PC-3 (cell line): ENCODE measurements at regions not wholly inside any gene's neighbourhood (a gene's known extent, or its start where the extent isn't known, plus 50 kb on each side); places are given as distances from the start of the nearest gene placed in this dataset.

Experiments
- EZH2phosphoT487 ChIP-seq: fragments of 300-600 bp; sonication (generic); IDR thresholded peaks from 2 replicates; pipeline ENCODE4 v1.6.1; 2018; ENCODE audit warnings: mild to moderate bottlenecking, antibody characterized with exemption, low read length, borderline replicate concordance
- TF ChIP-seq, protein P1 (sequence below): fragments of 300-600 bp; sonication (generic); conservative IDR thresholded peaks from 2 replicates; pipeline ENCODE4 v1.5.1; 2017; ENCODE audit warnings: antibody characterized with exemption, low read depth, mild to moderate bottlenecking, low read length

DNA sequence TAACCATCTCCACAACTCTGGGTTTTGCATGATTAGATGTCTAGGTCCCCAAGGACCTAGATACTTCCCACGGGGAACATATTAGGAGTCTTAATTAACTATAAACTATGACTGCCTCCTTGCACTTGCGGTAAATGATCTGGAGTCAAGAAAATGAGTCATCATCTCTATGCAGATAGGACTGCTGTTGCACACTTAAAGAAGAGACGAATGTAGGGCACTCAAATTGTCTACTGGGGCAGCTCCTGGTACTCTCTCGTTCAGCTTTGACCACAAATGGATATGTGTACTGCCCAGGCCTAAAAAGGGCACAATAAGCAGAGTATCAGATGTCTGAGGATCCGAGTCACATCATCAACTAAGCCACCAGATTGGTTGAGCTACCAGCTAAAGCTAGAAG, 1783.4 kb upstream of the AGA start:
- TF ChIP-seq, protein P1, sequence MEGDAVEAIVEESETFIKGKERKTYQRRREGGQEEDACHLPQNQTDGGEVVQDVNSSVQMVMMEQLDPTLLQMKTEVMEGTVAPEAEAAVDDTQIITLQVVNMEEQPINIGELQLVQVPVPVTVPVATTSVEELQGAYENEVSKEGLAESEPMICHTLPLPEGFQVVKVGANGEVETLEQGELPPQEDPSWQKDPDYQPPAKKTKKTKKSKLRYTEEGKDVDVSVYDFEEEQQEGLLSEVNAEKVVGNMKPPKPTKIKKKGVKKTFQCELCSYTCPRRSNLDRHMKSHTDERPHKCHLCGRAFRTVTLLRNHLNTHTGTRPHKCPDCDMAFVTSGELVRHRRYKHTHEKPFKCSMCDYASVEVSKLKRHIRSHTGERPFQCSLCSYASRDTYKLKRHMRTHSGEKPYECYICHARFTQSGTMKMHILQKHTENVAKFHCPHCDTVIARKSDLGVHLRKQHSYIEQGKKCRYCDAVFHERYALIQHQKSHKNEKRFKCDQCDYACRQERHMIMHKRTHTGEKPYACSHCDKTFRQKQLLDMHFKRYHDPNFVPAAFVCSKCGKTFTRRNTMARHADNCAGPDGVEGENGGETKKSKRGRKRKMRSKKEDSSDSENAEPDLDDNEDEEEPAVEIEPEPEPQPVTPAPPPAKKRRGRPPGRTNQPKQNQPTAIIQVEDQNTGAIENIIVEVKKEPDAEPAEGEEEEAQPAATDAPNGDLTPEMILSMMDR: no peak
- no peak for TF ChIP-seq EZH2phosphoT487
